Transverse colon (tissue), 4 donors: ENCODE measurements at regions not wholly inside any gene's neighbourhood (a gene's known extent, or its start where the extent isn't known, plus 50 kb on each side); places are given as distances from the start of the nearest gene placed in this dataset.

ENCODE experiments used
- DNase-seq: peaks from one replicate; pipeline ENCODE4 v3.0.0-alpha.2; 2019
- H3K27ac ChIP-seq, 4 donors: fragments of 200-600 bp; sonication (generic); 2 replicates each; pipeline ENCODE4 v1.5.1; 2016 to 2018; ENCODE audit warnings: inconsistent platforms in 4 of 4
- H3K27me3 ChIP-seq: fragments of 200-600 bp; sonication (generic); 2 replicates; pipeline ENCODE4 v1.5.1; 2017; ENCODE audit warnings: inconsistent platforms
- H3K36me3 ChIP-seq, 4 donors: fragments of 200-600 bp; sonication (generic); 2 replicates each; pipeline ENCODE4 v1.5.1; 2017 to 2019; ENCODE audit warnings: inconsistent platforms in 4 of 4
- H3K4me1 ChIP-seq, 4 donors: fragments of 200-600 bp; sonication (generic); 2 replicates each; pipeline ENCODE4 v1.5.1; 2017 to 2020; ENCODE audit warnings: inconsistent platforms in 4 of 4
- H3K4me3 ChIP-seq, 4 donors: fragments of 200-600 bp; sonication (generic); 1 replicate in 1 of 4; 2 replicates in 3 of 4; pipeline versions ENCODE4 v1.5.1 to v1.6.1; 2017 to 2019; ENCODE audit warnings: inconsistent platforms in 4 of 4
- H3K9me3 ChIP-seq, 2 donors: fragments of 200-600 bp; sonication (generic); 2 replicates each; pipeline ENCODE4 v1.5.1; 2017 to 2019; ENCODE audit warnings: inconsistent platforms in 2 of 2
- EP300 ChIP-seq: sonication (generic); formaldehyde crosslinking; IDR thresholded peaks from one replicate; pipeline ENCODE4 v1.6.1; 2017; ENCODE audit warnings: antibody characterized with exemption, low read depth
- POLR2A ChIP-seq: fragments of 450-650 bp; IDR thresholded peaks from one replicate; pipeline ENCODE4 v1.6.1; 2016; ENCODE audit warnings: antibody characterized with exemption, mild to moderate bottlenecking, moderate library complexity
- POLR2AphosphoS5 ChIP-seq, 3 donors: sonication (generic); formaldehyde crosslinking; IDR thresholded peaks; one replicate each; pipeline ENCODE4 v1.6.1; 2016; ENCODE audit warnings: antibody characterized with exemption in 3 of 3
- WGBS, 2 donors: methylation state at CpG; one replicate each; pipeline ENCODE4 v1.1.5; 2018; ENCODE audit warnings: low coverage in 1 of 2; 5-methylcytosine and 5-hydroxymethylcytosine counted together
- in situ Hi-C, 4 donors: fragments of 200-750 bp; cut with MboI; loops; one replicate each; pipeline versions ENCODE4 v1.15.0 to v1.15.1; 2017; ENCODE audit warnings: low sequenced_read_pairs in 3 of 4, low pct_ligation_motif_present in 1 of 4, low pct_unique_long_range_greater_than_20kb in 1 of 4
- intact Hi-C: fragments of 100-400 bp; cut with DNase I; formaldehyde crosslinking; loops from one replicate; pipeline ENCODE4 v1.15.1; 2023; ENCODE audit warnings: low total_unique reads
- TF ChIP-seq, protein P1 (sequence below), 5 experiments: fragments of 200-600 bp in 3 of 5; fragments of 450-650 bp in 2 of 5; sonication (generic) in 3 of 5; IDR thresholded peaks; 1 replicate in 2 of 5; 2 replicates in 3 of 5; pipeline ENCODE4 v1.5.1; 2016 to 2017; ENCODE audit warnings: antibody characterized with exemption in 5 of 5, inconsistent platforms in 3 of 5, mild to moderate bottlenecking in 2 of 5, moderate library complexity in 1 of 5

DNA sequence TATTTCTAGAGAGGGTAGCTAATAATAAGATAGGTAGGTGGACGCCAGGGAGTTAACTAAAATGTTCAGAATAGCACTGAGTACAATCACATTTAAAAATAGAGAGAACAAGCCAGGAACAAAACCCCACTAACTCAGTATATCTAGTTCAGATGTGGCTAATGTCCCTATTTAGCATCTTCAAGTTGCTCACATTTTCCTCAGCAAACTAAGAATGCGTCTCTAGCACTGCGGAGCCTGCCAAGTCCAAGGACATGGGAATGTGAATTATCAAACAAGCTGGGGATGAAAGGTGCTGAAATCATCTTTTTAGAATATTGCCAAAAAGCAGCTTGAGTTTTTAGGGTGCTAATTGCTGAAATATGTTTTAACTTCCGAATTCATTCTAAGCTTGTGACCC is 398.5 kb upstream of the FIGN start:
- DNase-seq, result no peak
- H3K4me3 ChIP-seq, result no peak overlapping the region
- intact Hi-C loops (no loop called here), in situ Hi-C loops (no loop called here)
- no peaks in the 10 kb centered on the region for H3K4me1 ChIP-seq
- 59 to 76% methylated on average over 4 of the region's 4 CpGs for WGBS, 2 donors
- no peaks in the 10 kb centered on the region for H3K9me3 ChIP-seq
- H3K27me3 ChIP-seq, result no peaks in the 10 kb centered on the region
- no peaks in the 10 kb centered on the region for H3K36me3 ChIP-seq
- TF ChIP-seq EP300, result no peak
- TF ChIP-seq POLR2A, result no peak
- TF ChIP-seq POLR2AphosphoS5 (IDR thresholded peaks at IDR 0.05), result no peak
- TF ChIP-seq, protein P1, sequence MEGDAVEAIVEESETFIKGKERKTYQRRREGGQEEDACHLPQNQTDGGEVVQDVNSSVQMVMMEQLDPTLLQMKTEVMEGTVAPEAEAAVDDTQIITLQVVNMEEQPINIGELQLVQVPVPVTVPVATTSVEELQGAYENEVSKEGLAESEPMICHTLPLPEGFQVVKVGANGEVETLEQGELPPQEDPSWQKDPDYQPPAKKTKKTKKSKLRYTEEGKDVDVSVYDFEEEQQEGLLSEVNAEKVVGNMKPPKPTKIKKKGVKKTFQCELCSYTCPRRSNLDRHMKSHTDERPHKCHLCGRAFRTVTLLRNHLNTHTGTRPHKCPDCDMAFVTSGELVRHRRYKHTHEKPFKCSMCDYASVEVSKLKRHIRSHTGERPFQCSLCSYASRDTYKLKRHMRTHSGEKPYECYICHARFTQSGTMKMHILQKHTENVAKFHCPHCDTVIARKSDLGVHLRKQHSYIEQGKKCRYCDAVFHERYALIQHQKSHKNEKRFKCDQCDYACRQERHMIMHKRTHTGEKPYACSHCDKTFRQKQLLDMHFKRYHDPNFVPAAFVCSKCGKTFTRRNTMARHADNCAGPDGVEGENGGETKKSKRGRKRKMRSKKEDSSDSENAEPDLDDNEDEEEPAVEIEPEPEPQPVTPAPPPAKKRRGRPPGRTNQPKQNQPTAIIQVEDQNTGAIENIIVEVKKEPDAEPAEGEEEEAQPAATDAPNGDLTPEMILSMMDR (IDR thresholded peaks at IDR 0.05), result no peak
- H3K27ac ChIP-seq, result no peak overlapping the region

DNA sequence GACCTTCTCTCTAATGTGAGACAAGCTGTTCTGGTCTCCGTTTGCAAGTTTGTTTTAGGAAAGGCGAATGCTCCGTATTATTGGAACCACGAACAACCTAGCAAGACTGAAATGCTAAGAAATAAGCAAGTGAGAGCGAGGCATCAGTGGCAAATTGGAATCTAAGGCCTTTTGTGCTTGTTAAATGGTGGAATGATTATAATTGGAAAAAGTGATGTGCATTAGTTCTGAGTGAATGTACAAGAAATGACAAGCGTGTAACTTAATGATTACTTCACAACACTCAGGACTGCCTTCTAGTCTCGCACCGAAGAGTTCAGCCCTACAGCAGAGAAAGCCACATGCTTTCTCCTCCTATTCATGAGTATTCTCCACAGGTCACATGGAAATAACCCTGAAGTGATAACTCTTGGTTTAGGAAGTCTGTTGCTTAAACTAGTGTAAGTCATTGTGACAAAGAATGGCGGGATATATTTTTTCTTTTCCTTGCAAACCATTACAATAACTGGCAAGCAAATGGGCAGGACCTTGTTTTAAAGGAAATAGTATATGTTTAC is 392.2 kb upstream of the FIGN start:
- in situ Hi-C loops, result no loop called here
- H3K9me3 ChIP-seq, result no peaks in the 10 kb centered on the region
- H3K4me1 ChIP-seq, result no peaks in the 10 kb centered on the region
- intact Hi-C loops, result no loop called here
- no peak for DNase-seq
- no peaks in the 10 kb centered on the region for H3K36me3 ChIP-seq
- no peak overlapping the region for H3K4me3 ChIP-seq
- TF ChIP-seq, protein P1 (IDR thresholded peaks at IDR 0.05), result no peak
- no peak for TF ChIP-seq EP300
- no peak for TF ChIP-seq POLR2AphosphoS5 (IDR thresholded peaks at IDR 0.05)
- TF ChIP-seq POLR2A, result no peak
- H3K27ac ChIP-seq, result no peak overlapping the region
- no peaks in the 10 kb centered on the region for H3K27me3 ChIP-seq
- WGBS, 2 donors, result 77 to 79% methylated on average over 8 to 9 of the region's 9 CpGs

DNA sequence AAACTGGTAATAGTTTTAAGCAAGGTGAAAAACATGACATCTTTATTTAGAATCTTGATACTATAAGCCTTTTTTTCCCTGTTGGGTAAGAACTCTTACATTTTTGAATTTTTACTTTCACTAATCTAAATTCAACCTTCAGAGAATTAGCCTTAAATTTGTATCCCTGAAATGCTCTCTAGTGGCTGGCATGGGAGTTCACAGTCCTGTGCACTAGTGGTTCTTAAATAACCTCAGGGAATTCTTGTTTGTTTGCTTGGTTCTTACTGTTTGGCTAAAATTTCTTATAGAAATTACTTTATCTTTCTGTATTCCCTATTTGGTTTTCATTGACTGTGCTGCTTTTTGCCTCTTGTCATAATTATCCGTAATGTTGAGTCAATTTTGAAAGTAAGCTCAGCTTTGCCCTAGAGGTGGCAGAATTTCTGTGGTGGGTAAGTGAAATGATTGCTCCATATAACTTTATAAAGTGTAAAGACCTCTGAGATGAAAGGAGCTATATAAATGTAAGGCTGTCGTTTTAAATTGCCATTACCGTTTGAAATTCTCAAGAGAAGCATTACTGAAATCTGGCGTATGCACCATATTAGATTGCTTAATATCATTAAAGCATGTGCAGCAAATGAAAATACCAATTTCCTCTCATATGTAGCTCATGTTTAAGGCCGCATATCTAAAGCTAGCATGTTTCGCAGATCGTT is 391.3 kb upstream of the FIGN start:
- no peak for DNase-seq
- in situ Hi-C loops, result no loop called here
- 64 to 83% methylated on average over 7 of the region's 7 CpGs for WGBS, 2 donors

DNA sequence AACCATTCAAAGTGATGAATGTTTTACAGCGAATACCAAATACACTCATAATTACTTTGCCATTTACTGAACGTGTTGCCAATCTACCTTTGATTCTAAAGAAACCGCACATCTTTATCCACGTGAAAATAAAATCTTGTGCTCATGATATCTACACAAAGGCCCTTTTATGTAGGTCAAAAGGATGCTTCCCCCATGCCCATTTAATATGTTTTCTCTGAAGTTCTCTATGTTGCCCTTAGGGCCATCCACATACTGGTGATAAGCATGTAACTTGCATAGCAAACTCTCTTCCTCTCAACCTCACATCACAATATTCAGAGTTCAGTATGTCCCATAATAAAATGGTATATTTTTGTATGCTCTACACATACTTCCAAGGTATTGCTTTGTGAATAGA is 380.0 kb upstream of the FIGN start:
- no peaks in the 10 kb centered on the region for H3K27me3 ChIP-seq
- no peaks in the 10 kb centered on the region for H3K4me1 ChIP-seq
- in situ Hi-C loops (no loop called here), intact Hi-C loops (no loop called here)
- H3K4me3 ChIP-seq, result no peak overlapping the region
- no peaks in the 10 kb centered on the region for H3K36me3 ChIP-seq
- 71 to 75% methylated on average over 4 of the region's 4 CpGs for WGBS, 2 donors
- no peak overlapping the region for H3K27ac ChIP-seq
- no peak for DNase-seq
- no peaks in the 10 kb centered on the region for H3K9me3 ChIP-seq
- no peak for TF ChIP-seq POLR2A
- TF ChIP-seq, protein P1 (IDR thresholded peaks at IDR 0.05), result no peak
- no peak for TF ChIP-seq EP300
- no peak for TF ChIP-seq POLR2AphosphoS5 (IDR thresholded peaks at IDR 0.05)

More for the DNA sequence above, 391.3 kb upstream of the FIGN start:
- H3K4me1 ChIP-seq, result no peaks in the 10 kb centered on the region
- H3K27me3 ChIP-seq, result no peaks in the 10 kb centered on the region
- H3K27ac ChIP-seq, result no peak overlapping the region
- TF ChIP-seq POLR2AphosphoS5 (IDR thresholded peaks at IDR 0.05), result no peak
- no peak for TF ChIP-seq POLR2A
- TF ChIP-seq EP300, result no peak
- TF ChIP-seq, protein P1 (IDR thresholded peaks at IDR 0.05), result no peak
- no peaks in the 10 kb centered on the region for H3K36me3 ChIP-seq
- no peak overlapping the region for H3K4me3 ChIP-seq
- H3K9me3 ChIP-seq, result no peaks in the 10 kb centered on the region
- intact Hi-C loops, result no loop called here
